GM23248 (cell line): ENCODE measurements at regions not wholly inside any gene's neighbourhood (a gene's known extent, or its start where the extent isn't known, plus 50 kb on each side); places are given as distances from the start of the nearest gene placed in this dataset.

Experiments used
- EZH2 ChIP-seq: fragments of 200-600 bp; sonication (generic); IDR thresholded peaks from 2 replicates; pipeline ENCODE4 v1.6.1; 2018; ENCODE audit warnings: antibody characterized with exemption, mild to moderate bottlenecking; ENCODE audit not compliant: insufficient read depth, poor library complexity, severe bottlenecking
- EZH2phosphoT487 ChIP-seq: fragments of 200-600 bp; sonication (generic); IDR thresholded peaks from 2 replicates; pipeline ENCODE4 v1.6.1; 2018; ENCODE audit warnings: antibody characterized with exemption, moderate library complexity, mild to moderate bottlenecking, low read depth; ENCODE audit not compliant: insufficient read depth

GRCh38 chr4:102405821-102406401 is 60.6 kb upstream of the SLC39A8 start:
- TF ChIP-seq EZH2 (no peak), EZH2phosphoT487 (no peak)
